DND-41 (cell line): ENCODE measurements at regions not wholly inside any gene's neighbourhood (a gene's known extent, or its start where the extent isn't known, plus 50 kb on each side); places are given as distances from the start of the nearest gene placed in this dataset.

ENCODE experiments used
- ATAC-seq: fragments of 200-7000 bp; cut with Tn5 transposase; 3 replicates; pipeline ENCODE4 v1.9.1; 2021; ENCODE audit warnings: low read depth; ENCODE audit not compliant: insufficient read depth
- DNase-seq: peaks from one replicate; pipeline ENCODE4 v3.0.0-alpha.2; 2020
- H2AFZ ChIP-seq: 2 replicates; pipeline ENCODE4 v1.6.0; 2012; ENCODE audit warnings: low read depth, low read length
- H3K27ac ChIP-seq: 2 replicates; pipeline ENCODE4 v1.5.1; 2012; ENCODE audit warnings: low read length, inconsistent platforms
- H3K27me3 ChIP-seq: fragments of 200-600 bp; sonication (generic); 2 replicates; pipeline ENCODE4 v1.6.0; 2012; ENCODE audit warnings: low read length, mild to moderate bottlenecking, inconsistent platforms; ENCODE audit not compliant: insufficient read depth, poor library complexity
- H3K36me3 ChIP-seq: 2 replicates; pipeline ENCODE4 v1.5.1; 2012; ENCODE audit warnings: low read length, inconsistent platforms; ENCODE audit not compliant: insufficient read depth
- H3K4me1 ChIP-seq: 2 replicates; pipeline ENCODE4 v1.5.1; 2012; ENCODE audit warnings: mild to moderate bottlenecking, low read length; ENCODE audit not compliant: insufficient read depth
- H3K4me2 ChIP-seq: 2 replicates; pipeline ENCODE4 v1.6.0; 2012; ENCODE audit warnings: mild to moderate bottlenecking, moderate library complexity, low read length, inconsistent platforms; ENCODE audit not compliant: insufficient read depth
- H3K4me3 ChIP-seq, 2 experiments: fragments of 200-600 bp in 1 of 2; shearing (Covaris generic) in 1 of 2; 2 replicates each; pipeline ENCODE4 v1.5.1; 2012 to 2016; ENCODE audit warnings: inconsistent platforms in 2 of 2, low read length in 2 of 2, mild to moderate bottlenecking in 2 of 2, low read depth in 1 of 2, moderate library complexity in 1 of 2
- H3K79me2 ChIP-seq: 2 replicates; pipeline ENCODE4 v1.6.0; 2012; ENCODE audit warnings: low read length, inconsistent platforms; ENCODE audit not compliant: insufficient read depth
- H3K9ac ChIP-seq: 2 replicates; pipeline ENCODE4 v1.6.0; 2012; ENCODE audit warnings: low read depth, mild to moderate bottlenecking, inconsistent platforms, low read length, moderate library complexity
- H3K9me3 ChIP-seq: 2 replicates; pipeline ENCODE4 v1.5.1; 2012; ENCODE audit warnings: low read length, moderate library complexity, mild to moderate bottlenecking, inconsistent platforms; ENCODE audit not compliant: insufficient read depth, severe bottlenecking
- H4K20me1 ChIP-seq: 2 replicates; pipeline ENCODE4 v1.6.0; 2012; ENCODE audit warnings: low read length; ENCODE audit not compliant: insufficient read depth
- EZH2 ChIP-seq: IDR thresholded peaks from 3 replicates; pipeline ENCODE4 v1.6.1; 2012; ENCODE audit warnings: borderline replicate concordance, low read depth, mild to moderate bottlenecking, moderate library complexity, low read length, inconsistent platforms; ENCODE audit not compliant: severe bottlenecking
- TF ChIP-seq, protein P1 (sequence below): IDR thresholded peaks from 2 replicates; pipeline ENCODE4 v1.5.1; 2012; ENCODE audit warnings: borderline replicate concordance, low read length, moderate library complexity, mild to moderate bottlenecking; ENCODE audit not compliant: poor library complexity, severe bottlenecking; ENCODE audit errors: extremely low read depth

DNA sequence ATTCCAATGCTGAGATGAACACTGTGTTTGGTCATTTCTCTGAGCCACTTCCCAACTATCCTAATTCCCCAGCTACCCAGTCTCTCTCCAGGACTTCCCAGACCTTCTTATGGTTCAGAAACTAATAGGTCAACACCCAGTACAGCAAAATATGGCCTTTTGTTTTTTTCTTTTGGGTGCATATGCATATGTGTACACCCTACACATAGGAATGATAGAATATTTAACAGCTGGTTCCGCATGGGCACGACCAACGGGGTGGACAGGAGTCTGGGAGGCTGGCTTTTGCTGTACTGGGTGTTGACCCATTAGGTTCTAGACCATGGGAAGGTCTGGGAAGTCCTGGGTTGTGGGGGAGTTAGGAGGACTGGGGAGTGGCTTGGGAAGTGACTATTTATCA, 143.9 kb downstream of the MRPS6 start:
- Histone ChIP-seq H3K27me3 (no peaks in the 10 kb centered on the region), H3K4me2 (no peak overlapping the region), H2AFZ (no peak overlapping the region), H3K9ac (no peak overlapping the region), H3K4me3 (no peak overlapping the region), H3K4me1 (no peaks in the 10 kb centered on the region), H3K79me2 (no peaks in the 10 kb centered on the region), H3K9me3 (peaks cover 4% of the 10 kb centered on the region), H4K20me1 (no peaks in the 10 kb centered on the region), H3K36me3 (no peaks in the 10 kb centered on the region), H3K27ac (no peak overlapping the region)
- DNase-seq (no peak), ATAC-seq (no peak)
- TF ChIP-seq EZH2: no peak
- TF ChIP-seq, protein P1, sequence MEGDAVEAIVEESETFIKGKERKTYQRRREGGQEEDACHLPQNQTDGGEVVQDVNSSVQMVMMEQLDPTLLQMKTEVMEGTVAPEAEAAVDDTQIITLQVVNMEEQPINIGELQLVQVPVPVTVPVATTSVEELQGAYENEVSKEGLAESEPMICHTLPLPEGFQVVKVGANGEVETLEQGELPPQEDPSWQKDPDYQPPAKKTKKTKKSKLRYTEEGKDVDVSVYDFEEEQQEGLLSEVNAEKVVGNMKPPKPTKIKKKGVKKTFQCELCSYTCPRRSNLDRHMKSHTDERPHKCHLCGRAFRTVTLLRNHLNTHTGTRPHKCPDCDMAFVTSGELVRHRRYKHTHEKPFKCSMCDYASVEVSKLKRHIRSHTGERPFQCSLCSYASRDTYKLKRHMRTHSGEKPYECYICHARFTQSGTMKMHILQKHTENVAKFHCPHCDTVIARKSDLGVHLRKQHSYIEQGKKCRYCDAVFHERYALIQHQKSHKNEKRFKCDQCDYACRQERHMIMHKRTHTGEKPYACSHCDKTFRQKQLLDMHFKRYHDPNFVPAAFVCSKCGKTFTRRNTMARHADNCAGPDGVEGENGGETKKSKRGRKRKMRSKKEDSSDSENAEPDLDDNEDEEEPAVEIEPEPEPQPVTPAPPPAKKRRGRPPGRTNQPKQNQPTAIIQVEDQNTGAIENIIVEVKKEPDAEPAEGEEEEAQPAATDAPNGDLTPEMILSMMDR: no peak

DNA sequence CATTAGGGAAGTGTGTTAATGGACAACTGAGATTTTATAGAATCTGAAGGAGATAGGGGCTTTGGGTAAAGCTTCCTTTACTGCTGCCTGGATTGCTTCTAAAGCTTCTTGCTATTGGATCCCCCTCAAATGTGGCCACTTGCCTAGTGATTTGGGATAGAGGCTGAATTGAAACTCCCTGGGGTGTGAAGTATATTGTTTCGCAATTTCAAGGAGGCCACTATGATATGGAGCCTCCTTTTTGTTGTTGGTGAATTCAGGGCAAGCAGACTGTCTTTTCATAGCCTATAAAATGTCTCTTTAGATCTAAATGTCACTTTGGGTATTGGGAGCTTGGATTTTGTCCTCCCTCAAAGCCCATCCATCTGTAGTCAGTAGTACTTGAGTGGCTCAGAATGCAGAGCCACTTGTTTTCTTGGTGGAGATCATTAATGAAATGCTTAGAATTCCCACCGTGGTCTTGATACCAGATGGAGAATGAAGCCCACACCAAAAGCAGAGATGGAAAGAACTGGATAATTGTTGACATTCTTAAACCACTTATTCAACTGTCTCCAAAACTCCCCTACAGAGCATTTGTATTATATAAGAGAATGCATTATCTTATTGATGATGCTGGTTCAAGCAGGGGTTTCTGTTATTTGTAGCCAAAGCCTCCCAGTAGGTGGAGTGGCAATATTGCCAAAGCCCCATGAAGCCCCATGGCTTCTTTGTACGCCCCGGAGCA, 144.3 kb upstream of the KCNE2 start:
- Histone ChIP-seq H3K4me1 (no peaks in the 10 kb centered on the region), H3K79me2 (no peaks in the 10 kb centered on the region), H3K27ac (no peak overlapping the region), H2AFZ (no peak overlapping the region), H3K4me2 (no peak overlapping the region), H3K9me3 (no peaks in the 10 kb centered on the region), H3K9ac (no peak overlapping the region), H3K36me3 (no peaks in the 10 kb centered on the region), H3K4me3 (no peak overlapping the region), H4K20me1 (no peaks in the 10 kb centered on the region), H3K27me3 (no peaks in the 10 kb centered on the region)
- DNase-seq (no peak), ATAC-seq (no peak)
- no peak for TF ChIP-seq EZH2
- TF ChIP-seq, protein P1: no peak

DNA sequence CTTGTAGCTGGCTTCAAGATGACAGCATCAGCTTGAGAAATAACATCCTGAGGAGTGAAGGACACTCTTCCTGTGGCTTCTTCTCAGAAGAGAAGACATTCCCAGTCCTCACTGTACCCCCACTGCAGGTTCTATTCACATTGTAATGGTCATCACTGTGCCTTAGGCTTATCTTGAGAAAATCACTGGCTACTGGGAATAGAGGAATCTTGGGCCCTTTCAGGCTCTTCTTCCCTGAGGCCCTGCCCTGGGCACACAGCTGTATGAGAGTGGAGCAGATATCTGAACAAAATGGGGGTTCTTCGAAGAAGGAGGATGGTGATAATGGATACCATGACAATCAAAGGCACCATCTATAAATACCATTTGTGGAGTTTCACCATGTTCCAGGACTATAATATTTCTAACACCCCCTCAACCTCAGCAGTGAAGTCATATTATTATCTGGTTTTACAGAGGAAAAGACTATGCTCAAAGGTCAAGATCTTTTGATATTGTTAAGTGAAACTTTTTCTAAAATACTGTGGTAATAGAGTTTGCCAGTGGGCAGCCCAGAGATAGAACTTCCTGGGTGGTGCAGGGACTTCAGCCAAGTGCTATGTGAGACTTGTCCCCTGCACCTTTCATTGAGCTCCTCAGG, 143.1 kb upstream of the KCNE2 start:
- Histone ChIP-seq H4K20me1 (no peaks in the 10 kb centered on the region), H2AFZ (no peak overlapping the region), H3K36me3 (no peaks in the 10 kb centered on the region), H3K79me2 (no peaks in the 10 kb centered on the region), H3K4me3 (no peak overlapping the region), H3K9me3 (no peaks in the 10 kb centered on the region), H3K27ac (no peak overlapping the region), H3K27me3 (no peaks in the 10 kb centered on the region), H3K9ac (no peak overlapping the region), H3K4me1 (no peaks in the 10 kb centered on the region), H3K4me2 (no peak overlapping the region)
- TF ChIP-seq, protein P1: no peak
- TF ChIP-seq EZH2: no peak
- ATAC-seq: no peak
- no peak for DNase-seq
